Caki2 (cell line): ENCODE measurements at regions not wholly inside any gene's neighbourhood (a gene's known extent, or its start where the extent isn't known, plus 50 kb on each side); places are given as distances from the start of the nearest gene placed in this dataset.

Source experiments
- DNase-seq: peaks from one replicate; pipeline ENCODE4 v3.0.0-alpha.2; 2015; ENCODE audit warnings: low read depth
- in situ Hi-C: cut with HindIII; loops from 2 replicates; pipeline ENCODE4 v1.10.0; 2016; ENCODE audit warnings: low sequenced_read_pairs, low pct_unique_long_range_greater_than_20kb, mixed read lengths

DNA sequence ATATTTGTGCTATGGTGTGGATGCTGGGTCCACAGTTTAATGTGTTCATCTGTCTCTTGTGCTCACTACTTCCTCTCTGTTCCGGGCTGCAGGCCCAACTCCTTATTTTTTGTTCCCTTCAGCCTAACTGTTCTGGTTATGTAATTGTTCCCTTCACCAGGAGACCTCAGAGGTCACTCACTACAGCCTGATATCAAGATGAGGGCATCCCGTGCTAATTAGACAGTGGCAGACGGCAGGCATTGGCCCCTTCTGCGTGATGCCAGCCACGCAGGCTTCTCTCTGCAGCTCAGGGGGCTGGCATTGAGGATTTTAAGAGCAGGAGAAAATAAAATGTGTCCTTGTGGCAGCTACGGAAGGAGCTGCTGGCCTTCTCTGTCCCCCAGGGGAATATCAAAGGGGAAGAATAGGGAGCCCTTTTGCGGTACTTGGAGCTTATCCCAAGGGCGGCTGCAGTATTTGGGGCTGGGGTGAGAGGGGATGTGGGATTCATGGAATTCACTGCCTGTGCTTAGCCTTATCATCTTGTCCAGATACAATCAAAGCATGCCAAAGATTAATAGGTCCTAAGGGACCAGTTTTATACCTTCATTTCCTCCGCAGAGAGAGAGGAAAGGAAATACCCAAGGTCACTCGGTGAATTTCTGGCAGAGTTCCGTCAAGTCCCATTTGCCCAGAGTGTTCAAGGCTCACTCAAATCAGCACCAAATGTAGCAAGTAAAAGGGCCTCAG is 53.3 kb upstream of the TRIB2 start:
- in situ Hi-C loops = no loop called here
- no peak for DNase-seq

GRCh38 chr2:12665334-12665733 is 51.4 kb upstream of the TRIB2 start:
- DNase-seq = no peak
- in situ Hi-C loops = no loop called here

DNA sequence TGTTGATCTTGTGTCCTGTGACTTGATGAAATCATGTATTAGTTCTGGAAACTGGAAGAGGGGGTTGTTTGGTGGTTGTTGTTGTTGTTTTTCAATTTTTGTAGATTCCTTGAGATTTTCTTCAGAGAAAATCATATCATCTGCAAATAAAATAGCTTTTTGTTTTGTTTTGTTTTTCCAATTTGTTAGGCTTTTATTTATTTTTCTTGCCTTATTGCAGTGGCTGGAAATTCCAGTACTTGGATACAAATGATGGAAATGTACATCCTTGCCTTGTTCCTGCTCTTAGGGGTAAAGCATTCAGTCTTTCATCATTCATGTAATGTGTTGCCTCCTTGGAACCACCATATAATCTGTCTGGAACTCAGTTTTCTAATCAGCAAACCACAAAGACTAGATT is 50.3 kb upstream of the TRIB2 start:
- in situ Hi-C loops = no loop called here
- no peak for DNase-seq
